HEK293T (cell line): ENCODE measurements at regions not wholly inside any gene's neighbourhood (a gene's known extent, or its start where the extent isn't known, plus 50 kb on each side); places are given as distances from the start of the nearest gene placed in this dataset.

Experiments
- ARNT ChIP-seq: fragments of 450-650 bp; IDR thresholded peaks from 2 replicates; pipeline ENCODE4 v1.6.1; 2017; ENCODE audit warnings: mild to moderate bottlenecking
- FOXM1 ChIP-seq: fragments of 450-650 bp; IDR thresholded peaks from 2 replicates; pipeline ENCODE4 v1.6.1; 2017; ENCODE audit warnings: mild to moderate bottlenecking, borderline replicate concordance
- NFRKB ChIP-seq: fragments of 450-650 bp; IDR thresholded peaks from 2 replicates; pipeline ENCODE4 v1.6.1; 2016; ENCODE audit warnings: mild to moderate bottlenecking, moderate library complexity
- SP1 ChIP-seq: fragments of 450-650 bp; IDR thresholded peaks from 2 replicates; pipeline ENCODE4 v1.6.1; 2017
- SUZ12 ChIP-seq: fragments of 450-650 bp; IDR thresholded peaks from 2 replicates; pipeline ENCODE4 v1.6.1; 2016; ENCODE audit warnings: mild to moderate bottlenecking
- TF ChIP-seq, protein P1 (sequence below): fragments of 450-650 bp; IDR thresholded peaks from 2 replicates; pipeline ENCODE4 v1.6.1; 2016

GRCh38 chr18:73869182-73869581, 278.5 kb downstream of the FBXO15 start:
- TF ChIP-seq SUZ12 (no peak), SP1 (no peak), ARNT (no peak), FOXM1 (no peak), NFRKB (no peak)
- TF ChIP-seq, protein P1, sequence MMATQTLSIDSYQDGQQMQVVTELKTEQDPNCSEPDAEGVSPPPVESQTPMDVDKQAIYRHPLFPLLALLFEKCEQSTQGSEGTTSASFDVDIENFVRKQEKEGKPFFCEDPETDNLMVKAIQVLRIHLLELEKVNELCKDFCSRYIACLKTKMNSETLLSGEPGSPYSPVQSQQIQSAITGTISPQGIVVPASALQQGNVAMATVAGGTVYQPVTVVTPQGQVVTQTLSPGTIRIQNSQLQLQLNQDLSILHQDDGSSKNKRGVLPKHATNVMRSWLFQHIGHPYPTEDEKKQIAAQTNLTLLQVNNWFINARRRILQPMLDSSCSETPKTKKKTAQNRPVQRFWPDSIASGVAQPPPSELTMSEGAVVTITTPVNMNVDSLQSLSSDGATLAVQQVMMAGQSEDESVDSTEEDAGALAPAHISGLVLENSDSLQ, result no peak
